DMS53 treated with DMSO at 0.1 percent for 48 hours (cell line): ENCODE measurements at regions not wholly inside any gene's neighbourhood (a gene's known extent, or its start where the extent isn't known, plus 50 kb on each side); places are given as distances from the start of the nearest gene placed in this dataset.
"Not testable (repeated sequence)": the region's sequence is repeated elsewhere in the genome, so short reads cannot be mapped to it uniquely, and the experiment has no call there.

Source experiments
- DNase-seq: peaks from one replicate; lab custom pipeline; 2025; ENCODE audit not compliant: unreplicated experiment; lab: John Stamatoyannopoulos, UW

DNA sequence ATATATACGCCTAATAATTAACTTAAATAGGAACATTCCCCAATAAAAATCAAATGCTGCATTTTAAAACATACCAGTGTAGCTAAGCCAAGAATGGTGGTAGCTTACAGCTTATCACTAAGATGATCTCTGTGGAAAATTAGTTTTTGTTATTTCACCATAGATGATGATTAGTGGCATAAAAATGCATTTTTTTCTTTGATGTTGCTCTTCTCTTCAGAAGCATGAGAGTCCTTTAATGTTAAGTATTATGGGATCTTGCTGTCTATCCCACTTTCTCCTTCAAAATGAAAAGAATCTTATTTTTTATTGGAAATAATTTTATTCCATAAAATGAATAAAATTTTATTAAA lies 731.0 kb downstream of the SLITRK1 start:
- DNase-seq = no peak

DNA sequence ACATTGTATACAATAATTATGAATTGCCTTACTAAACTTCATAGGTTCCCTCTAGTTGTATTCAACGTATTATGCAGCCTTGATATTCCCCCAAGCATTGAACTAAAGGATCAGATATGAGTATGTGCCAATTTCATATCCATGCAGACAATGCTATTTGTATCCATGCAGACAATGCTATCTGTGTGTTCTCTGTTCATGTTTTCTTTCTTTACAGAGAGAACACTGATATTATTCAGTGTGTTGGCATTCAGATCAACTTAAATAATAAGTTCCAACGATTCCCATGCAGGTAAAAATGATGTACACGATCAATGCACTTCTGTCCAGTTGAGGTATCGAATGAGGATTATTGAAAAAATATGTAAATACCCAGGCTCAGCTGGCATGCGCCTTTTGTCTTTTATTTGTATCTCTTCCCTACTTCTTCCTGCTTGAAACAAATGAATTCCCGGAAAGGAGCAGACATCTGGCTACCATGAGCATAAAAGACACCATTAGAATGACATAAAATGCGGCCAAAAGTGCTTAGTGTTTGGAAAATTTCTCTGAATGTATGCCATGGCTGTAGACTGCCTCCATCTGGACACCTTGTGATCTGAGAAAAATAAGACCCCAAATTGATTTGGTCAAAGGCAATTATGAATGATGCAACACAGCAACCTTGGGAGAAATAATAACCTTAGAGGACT lies 731.5 kb downstream of the SLITRK1 start:
- DNase-seq = no peak

DNA sequence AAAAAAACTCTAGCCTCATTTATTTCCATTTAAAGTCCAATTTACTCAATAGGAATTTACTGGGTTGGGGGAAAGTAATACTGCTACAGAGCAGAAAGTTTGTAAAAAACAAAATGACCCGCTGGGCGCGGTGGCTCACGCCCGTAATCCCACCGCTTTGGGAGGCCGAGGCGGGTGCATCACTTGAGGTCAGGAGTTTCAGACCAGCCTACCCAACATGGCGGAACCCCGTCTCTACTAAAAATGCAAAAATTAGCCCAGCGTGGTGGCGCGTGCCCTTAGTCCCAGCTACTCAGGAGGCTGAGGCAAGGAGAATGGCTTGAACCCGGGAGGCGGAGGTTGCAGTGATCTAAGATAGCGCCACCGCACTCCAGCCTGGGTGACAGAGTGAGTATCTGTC lies 745.6 kb downstream of the SLITRK1 start:
- DNase-seq = no peak

DNA sequence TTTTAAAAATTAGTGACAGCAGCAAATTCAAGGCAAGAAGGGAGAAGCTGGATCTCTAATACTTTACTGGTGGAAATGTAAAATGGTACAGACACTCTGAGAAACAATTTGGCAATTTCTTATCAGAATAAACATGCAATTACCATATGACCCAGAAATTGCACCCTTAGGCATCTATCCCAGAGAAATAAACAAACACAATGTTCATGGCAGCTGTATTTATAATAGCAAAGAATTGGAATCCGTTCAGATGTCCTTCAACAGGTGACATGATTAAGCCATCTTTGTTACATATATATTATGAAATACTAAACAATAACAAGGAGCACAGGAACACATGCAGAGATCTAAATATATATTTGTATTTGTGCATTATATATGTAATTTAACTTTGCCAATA lies 756.5 kb downstream of the SLITRK1 start:
- DNase-seq = no peak

DNA sequence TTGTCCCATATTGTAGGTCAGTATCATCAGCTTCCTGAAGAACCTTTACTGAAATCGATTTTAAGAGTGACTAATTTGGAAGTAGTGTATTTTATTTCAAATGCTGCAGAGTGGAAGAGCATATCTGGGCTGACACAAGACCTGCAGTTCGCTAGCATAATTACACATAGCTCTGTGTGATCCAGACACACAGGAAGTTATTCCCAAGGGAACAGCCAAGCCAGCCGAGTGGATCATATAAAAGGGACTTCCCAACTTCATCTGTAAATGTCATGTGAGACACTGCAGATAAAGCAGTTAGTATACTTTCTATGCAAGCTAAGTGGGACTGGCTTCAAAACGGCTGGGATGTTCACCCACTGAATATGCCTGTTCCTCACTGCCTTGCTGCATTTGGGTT lies 760.4 kb downstream of the SLITRK1 start:
- DNase-seq = no peak

DNA sequence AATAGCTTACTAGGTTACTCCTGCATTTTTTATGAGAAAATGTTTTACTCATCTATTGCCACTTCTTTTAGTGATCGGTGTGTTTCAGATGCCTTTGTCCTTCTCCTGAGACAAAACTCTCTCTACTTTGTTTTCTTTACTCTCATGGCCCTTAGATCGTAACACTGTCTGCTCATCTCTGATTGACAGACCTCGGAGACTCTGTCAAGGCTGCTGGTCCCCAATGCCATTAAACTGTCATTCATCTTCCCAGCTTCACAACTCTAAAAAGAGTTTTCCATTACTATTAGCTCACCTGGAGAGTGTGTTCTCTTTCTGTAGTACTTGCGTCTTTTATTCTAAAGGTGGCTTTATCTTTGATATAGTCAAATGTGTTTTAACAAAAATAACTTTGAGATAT lies 765.2 kb downstream of the SLITRK1 start:
- DNase-seq = no peak

DNA sequence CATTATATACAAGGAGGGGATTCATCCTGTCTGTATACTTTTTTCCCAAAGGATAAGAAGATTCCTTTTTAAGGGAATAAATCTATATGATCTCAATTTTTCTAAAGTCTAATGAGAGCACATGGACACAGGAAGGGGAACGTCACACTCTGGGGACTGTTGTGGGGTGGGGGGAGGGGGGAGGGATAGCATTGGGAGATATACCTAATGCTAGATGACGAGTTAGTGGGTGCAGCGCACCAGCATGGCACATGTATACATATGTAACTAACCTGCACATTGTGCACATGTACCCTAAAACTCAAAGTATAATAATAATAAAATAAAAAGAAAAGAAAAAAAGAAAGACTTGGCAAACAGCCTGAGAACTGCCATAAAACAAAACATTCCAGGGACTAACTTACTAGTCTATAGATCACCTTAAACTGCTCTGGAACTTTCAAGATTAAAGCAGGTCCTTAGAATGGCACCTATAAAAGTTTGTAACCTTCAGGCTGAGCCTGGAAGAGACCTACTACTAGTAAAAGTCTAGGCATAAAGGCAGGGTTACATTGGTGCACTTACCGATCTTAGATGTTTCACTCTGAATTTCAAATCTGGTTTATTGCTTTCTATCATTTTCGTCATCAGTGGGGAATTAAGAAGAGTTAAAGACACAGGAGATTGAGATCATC lies 780.6 kb downstream of the SLITRK1 start:
- not testable (repeated sequence) for DNase-seq

DNA sequence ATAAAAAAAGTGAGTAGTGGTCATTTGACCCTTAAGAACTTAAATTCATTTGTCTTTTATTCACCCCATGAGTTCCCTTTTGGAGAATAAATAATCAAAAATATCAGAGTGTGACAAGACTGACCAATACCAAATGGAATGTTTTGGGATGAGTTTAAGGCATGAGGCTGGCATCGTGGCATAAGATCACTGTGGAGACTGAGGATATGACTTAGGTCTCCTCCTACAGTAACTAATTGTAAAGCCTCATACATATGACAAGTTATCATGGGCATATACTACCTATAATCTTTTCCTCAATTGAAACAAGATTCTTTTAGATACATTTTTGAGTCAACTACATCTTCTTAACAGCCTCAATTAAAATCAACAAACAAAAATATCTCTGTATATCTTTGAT lies 782.0 kb downstream of the SLITRK1 start:
- no peak for DNase-seq

DNA sequence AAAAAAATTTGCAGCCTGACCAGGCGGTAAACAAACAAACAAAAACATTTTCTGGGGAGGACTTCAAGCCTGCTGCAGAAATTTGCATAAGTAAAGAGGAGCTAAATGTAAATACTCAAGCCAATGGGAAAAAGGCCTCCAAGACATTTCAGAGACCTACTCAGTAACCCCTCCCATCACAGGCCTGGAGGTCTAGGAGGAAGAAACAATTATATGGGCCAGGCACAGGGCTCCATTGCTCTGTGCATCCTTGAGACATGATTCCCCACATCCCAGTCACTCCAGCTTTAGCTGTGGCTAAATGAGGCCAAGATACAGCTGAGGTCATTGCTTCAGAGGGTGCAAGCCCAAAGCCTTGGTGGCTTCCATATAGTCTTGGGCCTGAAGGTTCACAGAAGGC lies 793.4 kb downstream of the SLITRK1 start:
- DNase-seq = no peak

DNA sequence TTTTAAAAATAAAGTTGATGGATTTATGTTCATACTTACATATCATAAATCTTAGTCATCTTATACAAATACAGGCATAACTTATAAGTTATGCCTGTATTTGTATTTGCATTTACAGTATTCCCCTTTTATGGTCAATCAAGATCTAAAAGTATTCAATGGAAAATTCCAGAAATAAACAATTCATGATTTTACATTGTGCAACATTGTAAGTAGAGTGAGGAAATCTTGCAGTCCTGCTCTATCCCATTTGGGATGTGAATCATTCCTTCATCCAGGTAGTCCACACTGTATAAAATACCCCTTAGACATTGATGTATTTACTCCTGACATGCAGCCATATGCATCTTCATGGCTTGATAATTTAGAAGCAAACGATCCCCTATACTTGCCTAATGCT lies 795.3 kb downstream of the SLITRK1 start:
- DNase-seq = no peak

DNA sequence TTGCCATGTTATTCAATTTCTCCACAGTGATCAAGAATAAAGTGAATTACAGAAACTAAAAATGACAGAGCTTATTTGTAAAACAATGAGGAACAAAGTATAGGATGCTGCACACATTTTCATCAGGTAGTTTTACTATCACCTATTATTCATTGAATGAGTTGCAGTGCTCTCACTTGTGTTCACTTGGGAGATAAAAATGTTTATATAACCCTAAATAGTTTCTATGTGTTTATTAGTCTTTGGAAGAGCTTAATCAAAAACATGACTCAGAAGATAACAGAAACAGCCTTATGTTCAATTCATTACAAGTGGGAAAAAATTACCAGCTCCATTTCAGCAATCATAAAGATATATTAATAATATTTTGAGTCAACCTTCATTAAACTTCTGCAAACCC lies 796.2 kb downstream of the SLITRK1 start:
- DNase-seq = no peak

DNA sequence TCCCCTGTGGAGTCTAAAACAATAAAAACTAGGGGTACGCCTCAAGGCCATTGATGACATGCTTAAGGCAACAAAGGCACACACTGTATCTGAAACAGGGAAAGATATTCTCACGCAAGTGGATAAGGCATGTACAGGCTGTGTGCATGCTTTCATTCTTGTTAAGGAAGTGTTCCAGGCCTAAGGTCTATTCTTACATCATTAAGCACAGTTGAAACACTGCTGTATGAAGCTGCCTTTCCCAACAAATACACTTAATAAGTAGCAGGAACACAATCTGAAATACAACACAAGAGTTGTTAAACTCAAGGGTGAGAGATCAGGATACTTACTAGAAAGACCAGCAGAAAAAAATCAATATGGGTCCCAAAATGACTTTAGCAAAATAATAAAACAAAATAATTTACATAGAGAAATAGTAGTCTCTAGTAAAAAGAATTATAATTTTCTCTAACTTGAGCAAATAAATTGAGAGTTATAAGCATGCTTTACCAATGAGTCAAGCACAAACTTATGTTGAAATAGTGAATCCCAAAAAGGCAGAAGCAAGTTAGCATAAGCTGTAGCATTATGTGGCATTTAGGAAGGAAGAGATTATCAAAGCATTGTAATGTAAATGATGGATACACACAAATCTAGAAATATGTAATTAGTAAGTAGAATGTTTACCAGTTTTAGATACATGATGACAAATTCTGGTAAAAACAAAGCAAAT lies 796.9 kb downstream of the SLITRK1 start:
- no peak for DNase-seq

DNA sequence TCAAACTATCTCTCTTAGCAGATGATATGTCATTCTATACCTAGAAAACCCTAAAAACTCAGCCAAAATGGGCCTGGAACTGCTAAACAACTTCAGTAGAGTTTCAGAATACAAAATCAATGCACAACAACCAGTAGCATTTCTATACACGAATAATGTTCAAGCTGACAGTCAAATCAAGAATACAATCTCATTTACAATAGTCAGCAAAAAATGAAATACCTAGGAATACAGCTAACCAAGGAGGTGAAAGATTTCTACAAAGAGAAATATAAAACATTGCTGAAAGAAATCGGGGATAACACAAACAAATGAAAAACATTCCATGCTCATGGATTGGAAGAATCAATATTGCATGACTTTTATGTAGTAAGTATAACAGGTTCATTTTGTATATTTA lies 804.8 kb downstream of the SLITRK1 start:
- no peak for DNase-seq

DNA sequence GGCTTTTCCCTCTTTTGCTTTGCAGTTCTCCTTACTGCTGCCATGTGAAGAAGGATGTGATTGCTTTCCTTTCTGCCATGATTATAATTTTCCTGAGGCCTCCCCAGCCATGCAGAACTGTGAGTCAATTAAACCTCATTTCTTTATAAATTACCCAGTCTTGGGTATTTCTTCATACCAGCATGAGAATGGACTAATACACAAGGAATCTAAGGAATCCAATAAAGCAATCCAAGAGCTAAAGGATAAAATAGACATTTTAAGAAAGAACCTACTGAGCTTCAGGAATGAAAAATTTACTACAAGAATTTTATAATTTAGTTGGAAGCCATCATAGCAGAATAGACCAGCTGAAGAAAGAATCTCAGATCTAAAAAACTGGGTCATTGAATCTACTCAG lies 808.3 kb downstream of the SLITRK1 start:
- not testable (repeated sequence) for DNase-seq

DNA sequence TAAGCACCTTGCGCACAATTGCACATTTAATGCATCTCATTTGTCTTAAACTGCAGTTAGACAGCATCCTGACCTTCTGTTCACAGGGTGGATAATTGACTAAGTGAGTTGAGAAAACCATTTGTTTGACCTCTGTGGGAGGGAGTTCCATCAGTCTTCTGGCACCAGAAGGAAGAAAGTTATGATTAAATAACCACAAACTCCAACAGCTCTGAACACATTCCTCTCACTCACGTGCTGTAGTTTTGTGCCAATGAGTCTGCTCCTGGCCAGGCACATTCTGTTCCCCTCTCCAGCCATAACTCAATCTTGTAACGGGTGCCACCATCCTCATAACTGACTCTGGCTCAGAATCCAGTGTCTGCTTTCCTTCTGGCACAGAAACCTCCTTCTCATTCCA lies 817.2 kb downstream of the SLITRK1 start:
- no peak for DNase-seq

DNA sequence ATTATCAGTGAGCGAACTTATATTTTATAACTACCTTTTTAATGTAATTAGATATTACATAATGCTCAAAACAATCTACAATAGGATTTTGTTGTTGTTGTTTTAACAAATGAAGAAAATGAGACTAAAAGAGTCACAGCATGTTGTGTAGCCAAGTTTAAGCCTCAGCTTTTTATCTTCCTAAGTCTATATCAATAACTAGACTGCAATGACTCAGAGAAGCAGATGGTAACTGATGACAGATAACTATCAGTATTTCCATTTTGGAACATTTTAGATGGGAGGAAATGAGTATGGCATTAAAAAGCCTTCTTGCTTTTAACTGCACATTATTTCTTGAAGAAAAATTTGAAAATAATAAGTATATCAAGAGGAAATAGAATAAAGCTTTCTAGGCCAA lies 825.2 kb downstream of the SLITRK1 start:
- no peak for DNase-seq

DNA sequence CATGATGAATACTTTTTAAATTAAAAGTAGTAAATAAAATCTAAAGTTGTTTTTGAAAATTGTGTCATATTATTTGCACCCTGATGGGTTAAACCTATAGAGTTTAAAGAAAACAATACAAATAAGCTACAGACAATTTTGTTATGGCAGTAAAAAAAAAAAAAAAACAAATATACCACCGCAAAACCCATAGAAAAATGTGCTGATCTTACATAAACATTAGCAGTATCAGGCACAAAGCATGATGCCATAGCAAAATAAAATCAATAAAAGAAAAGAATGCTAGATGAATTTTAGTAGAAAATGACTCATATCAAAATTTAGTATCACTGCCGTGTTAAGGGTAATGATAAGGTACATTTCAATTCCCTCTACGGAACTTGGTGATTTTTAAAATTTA lies 826.0 kb downstream of the SLITRK1 start:
- no peak for DNase-seq

DNA sequence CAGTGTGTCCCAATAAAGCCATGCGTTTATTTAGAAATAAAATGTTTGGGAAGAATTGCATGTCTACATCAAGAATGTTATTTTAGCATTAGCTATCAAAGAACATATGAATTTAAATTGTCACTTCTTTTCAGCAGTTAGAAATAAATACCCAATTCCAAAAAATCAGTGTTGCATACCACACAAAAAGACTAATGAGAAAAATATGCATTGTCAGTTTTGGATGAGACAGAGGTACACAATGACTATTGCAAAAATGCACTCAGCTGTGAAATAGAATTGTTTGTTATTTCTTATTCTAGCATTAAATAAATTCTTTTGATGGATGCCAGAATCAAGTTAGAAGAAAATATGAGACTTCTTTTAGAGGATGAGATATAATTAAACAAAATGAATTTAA lies 833.9 kb downstream of the SLITRK1 start:
- no peak for DNase-seq

DNA sequence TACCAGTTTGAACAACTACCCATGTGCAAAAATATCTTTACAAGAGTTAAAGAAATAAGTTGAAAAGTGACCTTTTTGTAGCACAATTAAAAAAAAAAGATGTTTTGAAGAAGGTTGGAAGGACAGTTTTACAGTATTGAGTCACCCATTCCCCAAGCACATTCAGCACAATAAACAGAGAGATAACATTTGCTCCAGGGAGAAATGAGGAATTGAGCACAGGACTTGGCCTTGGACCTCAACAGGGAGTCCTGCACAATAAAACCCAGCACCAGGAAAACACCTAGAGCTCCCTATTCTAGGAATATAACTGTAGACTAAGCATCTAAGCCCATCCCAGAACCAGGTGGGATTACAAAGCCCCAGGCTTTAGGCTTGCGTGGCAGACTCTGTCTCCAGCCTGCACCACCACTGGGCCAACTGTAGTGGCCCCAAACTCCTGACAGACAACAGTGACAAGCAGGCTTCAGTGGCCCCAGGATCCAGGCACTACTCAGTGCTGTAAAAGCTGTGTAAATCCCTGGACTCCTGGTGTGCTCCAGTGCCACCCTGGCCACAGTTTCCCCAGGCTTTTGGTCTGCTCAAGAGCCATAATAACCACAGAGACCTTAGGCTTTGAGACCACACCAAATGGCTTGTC lies 857.2 kb downstream of the SLITRK1 start:
- no peak for DNase-seq

DNA sequence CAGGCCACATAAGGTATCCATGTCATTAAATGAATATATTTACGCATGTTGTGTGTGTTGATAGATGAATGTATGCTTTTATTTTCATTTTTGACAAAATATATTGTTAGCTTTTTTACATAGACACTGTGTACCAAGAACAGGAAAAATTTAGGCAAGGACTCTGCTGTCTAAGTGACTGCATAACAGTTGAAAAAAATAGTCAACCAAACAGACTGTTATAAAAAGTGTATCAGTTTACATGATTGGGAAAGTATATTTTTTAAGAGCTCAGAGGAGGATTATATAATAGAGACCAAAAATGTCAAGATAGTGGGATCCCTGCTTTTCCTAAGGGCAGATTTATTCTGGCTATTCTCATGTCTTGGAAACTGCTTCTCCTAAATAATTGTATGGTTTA lies 858.0 kb downstream of the SLITRK1 start:
- no peak for DNase-seq

DNA sequence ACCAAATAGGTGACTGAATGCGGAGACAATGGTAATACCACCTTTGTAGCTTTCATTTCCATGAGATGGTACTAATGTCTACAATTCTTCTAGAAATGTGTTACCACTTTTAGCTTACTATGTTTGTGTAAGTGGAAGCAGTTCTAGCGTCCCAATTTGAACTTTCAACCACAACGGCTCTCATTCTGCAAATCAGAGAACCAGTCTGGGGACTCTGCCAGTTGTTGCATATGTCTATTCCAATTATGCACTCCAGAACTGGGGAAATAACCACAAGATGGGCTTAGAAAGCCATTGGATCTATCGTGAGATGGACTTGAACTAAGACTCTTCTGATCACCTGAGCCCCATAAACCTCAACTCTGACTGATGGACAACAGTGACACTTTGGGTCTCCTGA lies 862.3 kb downstream of the SLITRK1 start:
- DNase-seq = no peak

DNA sequence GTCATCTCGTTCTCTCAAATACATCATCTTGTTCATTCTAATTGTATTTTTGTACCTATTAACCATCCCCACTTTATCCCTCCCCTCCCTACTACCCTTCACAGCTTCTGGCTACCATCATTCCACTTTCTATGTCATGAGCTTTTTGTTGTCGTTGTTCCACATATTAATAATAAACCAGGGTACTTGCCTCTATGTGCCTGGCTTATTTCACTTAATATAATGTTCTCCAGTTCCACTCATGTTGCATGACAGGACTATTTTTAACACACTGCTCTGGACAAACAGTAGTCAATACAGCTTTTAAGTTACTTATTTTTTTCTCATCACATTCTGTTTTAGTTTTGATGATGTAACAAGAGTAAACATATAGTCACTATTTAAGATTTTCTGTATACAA lies 872.3 kb downstream of the SLITRK1 start:
- no peak for DNase-seq
